ENCODE measurements at regions not wholly inside any gene's neighbourhood (a gene's known extent, or its start where the extent isn't known, plus 50 kb on each side); places are given as distances from the start of the nearest gene placed in this dataset.

DNA sequence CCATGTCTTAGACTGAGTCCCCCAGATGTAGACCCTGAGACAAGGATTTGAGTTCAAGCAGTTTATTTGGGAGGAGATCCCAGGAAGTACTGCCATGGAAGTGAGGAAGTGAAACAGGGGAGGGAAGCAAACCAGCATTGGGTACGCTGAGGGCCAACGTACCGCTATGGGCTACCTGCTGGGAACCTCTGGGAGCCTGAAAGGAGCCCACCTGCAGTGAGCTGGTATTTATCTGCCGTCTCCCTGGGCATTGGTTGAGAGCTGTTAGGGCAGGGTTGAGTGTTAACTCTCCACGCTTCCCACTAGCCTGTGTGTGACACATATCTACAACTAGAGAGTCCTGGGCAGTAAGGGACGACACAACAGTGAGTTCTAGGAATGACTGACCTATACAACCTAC lies 131.6 kb upstream of the SLC24A2 start:
- TF ChIP-seq CTCF (IDR thresholded peaks at IDR 0.05; ENCODE audit: extremely low read depth in 1 of 2, insufficient read depth in 1 of 2, low read depth in 1 of 2, low read length in 2 of 2), result no peak
- TF ChIP-seq MYC (IDR thresholded peaks at IDR 0.05; ENCODE audit: low read depth, low read length), result no peak
- TF ChIP-seq, protein P1, sequence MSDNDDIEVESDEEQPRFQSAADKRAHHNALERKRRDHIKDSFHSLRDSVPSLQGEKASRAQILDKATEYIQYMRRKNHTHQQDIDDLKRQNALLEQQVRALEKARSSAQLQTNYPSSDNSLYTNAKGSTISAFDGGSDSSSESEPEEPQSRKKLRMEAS (IDR thresholded peaks at IDR 0.05; ENCODE audit: insufficient read depth, insufficient read length), result no peak
- TF ChIP-seq POLR2A (IDR thresholded peaks at IDR 0.05; ENCODE audit: low read depth, low read length), result no peak
- TF ChIP-seq EZH2 (IDR thresholded peaks at IDR 0.05; ENCODE audit: borderline replicate concordance, low read depth, low read length, severe bottlenecking), result no peak
- no peak for TF ChIP-seq POLR2AphosphoS5 (IDR thresholded peaks at IDR 0.05; ENCODE audit: insufficient read depth, low read depth, low read length)

All from endothelial cell of umbilical vein (primary cell).